WI38 (cell line): ENCODE measurements at regions not wholly inside any gene's neighbourhood (a gene's known extent, or its start where the extent isn't known, plus 50 kb on each side); places are given as distances from the start of the nearest gene placed in this dataset.

Source experiments
- H3K4me3 ChIP-seq: 2 replicates; pipeline ENCODE4 v1.5.1; 2011; ENCODE audit warnings: low read depth, mild to moderate bottlenecking, control low read depth, low read length
- CTCF ChIP-seq: IDR thresholded peaks from 2 replicates; pipeline ENCODE4 v1.5.1; 2012; ENCODE audit warnings: low read depth, mild to moderate bottlenecking, control low read depth, low read length

- no peak overlapping the region for H3K4me3 ChIP-seq
- TF ChIP-seq CTCF = no peak
Measured at GRCh38 chr20:41981746-41982145, 363.6 kb upstream of the CHD6 start.

- no peak overlapping the region for H3K4me3 ChIP-seq
- TF ChIP-seq CTCF = no peak
Measured at GRCh38 chr20:41978875-41979274, 360.7 kb upstream of the CHD6 start.

GRCh38 chr20:41978246-41978790, 360.1 kb upstream of the CHD6 start:
- no peak for TF ChIP-seq CTCF
- no peak overlapping the region for H3K4me3 ChIP-seq

GRCh38 chr20:41969656-41970055, 351.5 kb upstream of the CHD6 start:
- TF ChIP-seq CTCF = no peak
- H3K4me3 ChIP-seq = no peak overlapping the region

- no peak for TF ChIP-seq CTCF
- no peak overlapping the region for H3K4me3 ChIP-seq
Measured at GRCh38 chr20:41960166-41960565, 342.0 kb upstream of the CHD6 start.

GRCh38 chr20:41958391-41958790, 340.2 kb upstream of the CHD6 start:
- H3K4me3 ChIP-seq = no peak overlapping the region
- no peak for TF ChIP-seq CTCF

- no peak overlapping the region for H3K4me3 ChIP-seq
- TF ChIP-seq CTCF = no peak
Measured at GRCh38 chr20:41956338-41957074, 338.3 kb upstream of the CHD6 start.
